BLaER1 (cell line): ENCODE measurements at regions not wholly inside any gene's neighbourhood (a gene's known extent, or its start where the extent isn't known, plus 50 kb on each side); places are given as distances from the start of the nearest gene placed in this dataset.
A peak's percentile ranks its signal among the peaks of the same experiment; 100 is the strongest.

ENCODE experiments used
- H3K27ac ChIP-seq: shearing (Covaris generic); formaldehyde crosslinking; 2 replicates; pipeline ENCODE4 v1.8.1; 2022
- H3K27me3 ChIP-seq: shearing (Covaris generic); formaldehyde crosslinking; 2 replicates; pipeline ENCODE4 v1.8.1; 2022
- H3K36me3 ChIP-seq: shearing (Covaris generic); formaldehyde crosslinking; 2 replicates; pipeline ENCODE4 v1.8.1; 2022
- H3K4me1 ChIP-seq: shearing (Covaris generic); formaldehyde crosslinking; 2 replicates; pipeline ENCODE4 v1.8.1; 2022
- H3K4me2 ChIP-seq: shearing (Covaris generic); formaldehyde crosslinking; 2 replicates; pipeline ENCODE4 v1.8.1; 2022
- H3K4me3 ChIP-seq: shearing (Covaris generic); formaldehyde crosslinking; 2 replicates; pipeline ENCODE4 v1.8.1; 2022
- H3K9ac ChIP-seq: shearing (Covaris generic); formaldehyde crosslinking; 2 replicates; pipeline ENCODE4 v1.8.1; 2022
- H3K9me3 ChIP-seq: shearing (Covaris generic); formaldehyde crosslinking; 2 replicates; pipeline ENCODE4 v1.8.1; 2022
- H4K20me1 ChIP-seq: shearing (Covaris generic); formaldehyde crosslinking; 2 replicates; pipeline ENCODE4 v1.8.1; 2022
- Cebpa-rat ChIP-seq: shearing (Covaris generic); IDR thresholded peaks from 2 replicates; pipeline ENCODE4 v1.8.1; 2022

GRCh38 chr15:45780352-45780751 is 145.5 kb downstream of the SQOR start:
- no peaks in the 10 kb centered on the region for H4K20me1 ChIP-seq
- H3K36me3 ChIP-seq, result no peaks in the 10 kb centered on the region
- no peaks in the 10 kb centered on the region for H3K27me3 ChIP-seq
- H3K4me3 ChIP-seq, result no peak overlapping the region
- H3K9ac ChIP-seq, result no peak overlapping the region
- no peak overlapping the region for H3K4me2 ChIP-seq
- no peak for TF ChIP-seq Cebpa-rat
- no peak overlapping the region for H3K27ac ChIP-seq
- H3K9me3 ChIP-seq, result no peaks in the 10 kb centered on the region
- H3K4me1 ChIP-seq, result no peaks in the 10 kb centered on the region

- Histone ChIP-seq H3K9me3 (no peaks in the 10 kb centered on the region), H3K9ac (no peak overlapping the region), H3K4me2 (no peak overlapping the region), H3K36me3 (no peaks in the 10 kb centered on the region), H3K27me3 (no peaks in the 10 kb centered on the region), H3K4me1 (no peaks in the 10 kb centered on the region), H3K4me3 (no peak overlapping the region), H4K20me1 (no peaks in the 10 kb centered on the region), H3K27ac (no peak overlapping the region)
- no peak for TF ChIP-seq Cebpa-rat
Measured at GRCh38 chr15:45784656-45785055, 149.8 kb downstream of the SQOR start.

- Histone ChIP-seq H3K9me3 (no peaks in the 10 kb centered on the region), H3K4me2 (no peak overlapping the region), H3K4me3 (no peak overlapping the region), H3K27me3 (no peaks in the 10 kb centered on the region), H3K9ac (no peak overlapping the region), H4K20me1 (no peaks in the 10 kb centered on the region), H3K36me3 (no peaks in the 10 kb centered on the region), H3K27ac (no peak overlapping the region), H3K4me1 (no peaks in the 10 kb centered on the region)
- no peak for TF ChIP-seq Cebpa-rat
Measured at GRCh38 chr15:45785897-45786296, 151.1 kb downstream of the SQOR start.

DNA sequence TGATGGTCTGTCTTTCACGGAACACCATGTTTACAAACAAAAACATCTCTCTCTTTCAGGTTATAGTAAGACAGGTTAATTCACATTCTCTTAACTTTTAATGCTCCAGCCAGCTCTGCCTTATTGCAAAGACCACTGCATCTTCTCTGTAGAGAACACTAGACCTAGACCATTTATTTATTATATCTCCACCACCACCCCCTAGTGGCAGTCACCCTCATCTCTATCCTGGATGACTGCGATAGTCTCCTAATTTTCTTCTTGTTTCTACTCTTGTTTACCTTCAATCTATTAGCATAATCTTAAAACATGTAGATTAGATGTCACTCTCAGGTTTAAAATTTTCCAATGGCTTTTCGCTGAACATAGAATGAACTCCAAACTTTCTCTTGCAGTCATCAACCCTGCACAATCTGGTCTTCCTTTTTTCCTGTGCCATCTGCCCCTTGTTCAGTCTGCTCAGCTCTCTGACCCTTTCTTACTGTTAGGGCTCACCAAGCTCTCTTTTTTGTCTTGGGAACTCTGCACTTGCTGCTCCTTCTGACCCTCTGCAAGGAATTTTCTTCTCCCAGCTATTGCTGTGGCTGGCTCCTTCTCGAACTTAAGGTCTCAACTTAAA is 155.6 kb downstream of the SQOR start:
- no peak overlapping the region for H3K4me3 ChIP-seq
- H3K4me1 ChIP-seq, result no peaks in the 10 kb centered on the region; the same call in 1 of the 2 replicates
- TF ChIP-seq Cebpa-rat, result no peak
- no peaks in the 10 kb centered on the region for H3K27me3 ChIP-seq
- no peaks in the 10 kb centered on the region for H3K9me3 ChIP-seq
- no peak overlapping the region for H3K27ac ChIP-seq
- no peak overlapping the region for H3K4me2 ChIP-seq
- H4K20me1 ChIP-seq, result no peaks in the 10 kb centered on the region
- no peak overlapping the region for H3K9ac ChIP-seq
- H3K36me3 ChIP-seq, result no peaks in the 10 kb centered on the region

- no peaks in the 10 kb centered on the region for H3K36me3 ChIP-seq
- H3K9ac ChIP-seq, result no peak overlapping the region
- H4K20me1 ChIP-seq, result no peaks in the 10 kb centered on the region
- H3K4me2 ChIP-seq, result no peak overlapping the region
- TF ChIP-seq Cebpa-rat, result no peak
- H3K4me1 ChIP-seq, result peaks cover 5% of the 10 kb centered on the region; the same call in 1 of the 2 replicates
- H3K27me3 ChIP-seq, result no peaks in the 10 kb centered on the region
- no peaks in the 10 kb centered on the region for H3K9me3 ChIP-seq
- no peak overlapping the region for H3K27ac ChIP-seq
- no peak overlapping the region for H3K4me3 ChIP-seq
Measured at GRCh38 chr15:45794304-45794703, 159.5 kb downstream of the SQOR start.

DNA sequence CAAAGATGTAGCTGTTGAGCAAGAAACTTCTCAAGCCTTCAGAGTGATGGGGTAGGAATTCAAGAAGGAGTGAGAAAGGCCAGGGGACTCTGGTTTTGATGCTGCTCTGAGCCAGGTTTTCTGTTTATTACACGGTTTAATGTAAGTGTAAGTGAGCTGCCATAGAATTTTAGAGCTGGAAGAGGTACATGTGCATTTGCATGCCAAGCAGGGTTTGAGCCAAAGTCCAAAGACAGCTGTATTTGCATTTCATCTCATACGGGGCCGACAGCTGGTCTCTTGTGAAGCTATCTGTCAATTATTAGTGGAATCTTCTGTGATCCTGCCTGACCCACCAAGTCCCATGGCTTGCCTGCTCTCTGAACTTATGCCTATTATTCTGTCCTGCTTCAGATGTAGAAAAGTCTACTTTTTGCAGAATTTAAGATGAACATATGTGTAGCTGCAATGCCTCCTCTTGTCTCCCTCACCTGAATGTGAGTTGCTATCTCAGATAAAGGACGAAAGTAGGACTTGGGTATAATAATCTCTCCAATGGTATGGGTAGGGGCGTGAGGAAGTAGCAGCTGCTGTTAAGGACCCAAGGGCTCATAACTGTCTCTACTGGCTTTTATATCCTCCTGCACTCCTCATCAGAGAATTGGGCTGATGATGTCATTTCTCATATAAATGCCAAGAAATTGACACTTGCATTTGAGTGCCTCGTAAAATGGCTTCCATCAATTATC is 160.0 kb downstream of the SQOR start:
- Histone ChIP-seq H3K27me3 (no peaks in the 10 kb centered on the region), H3K36me3 (no peaks in the 10 kb centered on the region), H4K20me1 (no peaks in the 10 kb centered on the region), H3K9me3 (no peaks in the 10 kb centered on the region), H3K4me2 (no peak overlapping the region), H3K4me1 (peaks cover 10% of the 10 kb centered on the region; the same call in 1 of the 2 replicates), H3K4me3 (no peak overlapping the region), H3K27ac (no peak overlapping the region), H3K9ac (no peak overlapping the region)
- TF ChIP-seq Cebpa-rat, result no peak

DNA sequence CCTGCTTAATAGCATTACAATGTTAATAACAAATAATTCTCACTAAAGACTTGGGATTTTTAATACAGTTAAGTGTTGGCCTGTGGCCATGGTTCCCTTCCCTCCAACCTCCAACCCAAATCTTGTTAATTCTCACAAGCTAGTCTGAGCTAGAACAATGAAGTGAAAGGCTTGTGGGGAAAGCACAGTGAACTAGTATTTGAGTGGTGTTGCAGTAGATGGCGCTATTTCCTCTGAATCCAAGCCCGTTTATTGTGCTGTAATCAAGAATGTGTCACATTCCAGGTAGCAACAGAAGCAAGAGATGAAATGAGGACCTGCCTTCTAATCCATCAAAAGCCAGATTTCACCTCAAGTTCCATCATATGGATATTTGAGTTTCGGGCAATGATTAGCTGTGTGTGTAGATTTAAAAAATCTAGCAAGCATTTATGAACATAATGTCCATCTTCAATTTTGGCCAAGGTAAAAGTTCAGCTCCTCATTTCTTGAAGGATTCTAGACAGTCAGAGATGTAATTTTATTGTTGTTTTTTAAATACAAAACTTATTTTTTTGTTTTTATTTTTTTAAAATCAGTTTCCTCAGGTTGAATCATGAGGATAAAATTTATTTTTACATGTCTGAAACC is 160.7 kb downstream of the SQOR start:
- Histone ChIP-seq H3K4me2 (no peak overlapping the region), H3K27me3 (no peaks in the 10 kb centered on the region), H3K27ac (no peak overlapping the region), H3K36me3 (no peaks in the 10 kb centered on the region), H3K4me3 (no peak overlapping the region), H3K9ac (no peak overlapping the region), H3K4me1 (peaks cover 10% of the 10 kb centered on the region; the same call in 1 of the 2 replicates), H4K20me1 (no peaks in the 10 kb centered on the region), H3K9me3 (no peaks in the 10 kb centered on the region)
- TF ChIP-seq Cebpa-rat, result no peak

DNA sequence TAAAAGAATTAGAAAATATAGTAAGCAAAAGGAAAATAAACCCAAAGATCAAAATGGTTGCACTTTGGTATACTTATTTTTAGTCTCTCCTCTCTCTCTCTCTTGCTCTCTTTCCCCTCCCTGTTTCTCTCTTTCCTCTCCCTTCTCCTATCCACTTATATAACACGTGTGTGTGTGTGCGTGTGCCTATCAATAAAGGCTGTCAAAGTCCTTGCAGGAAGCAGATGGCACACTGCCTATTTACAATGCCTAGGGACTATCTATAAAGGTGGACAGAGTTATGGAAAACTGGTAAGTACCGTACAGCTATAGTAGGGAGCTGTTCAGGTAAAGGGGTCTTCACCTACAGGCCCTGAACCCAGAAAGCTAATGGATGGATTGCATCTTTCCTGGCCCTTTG is 161.6 kb downstream of the SQOR start:
- no peaks in the 10 kb centered on the region for H4K20me1 ChIP-seq
- no peak overlapping the region for H3K27ac ChIP-seq

GRCh38 chr15:45799508-45799907 is 164.7 kb downstream of the SQOR start:
- Histone ChIP-seq H3K9ac (no peak overlapping the region), H3K36me3 (no peaks in the 10 kb centered on the region), H3K27me3 (no peaks in the 10 kb centered on the region), H3K9me3 (no peaks in the 10 kb centered on the region), H3K27ac (no peak overlapping the region), H3K4me3 (no peak overlapping the region), H4K20me1 (no peaks in the 10 kb centered on the region), H3K4me1 (peaks cover 17% of the 10 kb centered on the region; the same call in 1 of the 2 replicates), H3K4me2 (peak overlapping the region; percentile 4; the same call in 1 of the 2 replicates)
- no peak for TF ChIP-seq Cebpa-rat

More for the DNA sequence above, 161.6 kb downstream of the SQOR start:
- H3K9me3 ChIP-seq, result no peaks in the 10 kb centered on the region
- TF ChIP-seq Cebpa-rat, result no peak
- H3K4me1 ChIP-seq, result peaks cover 10% of the 10 kb centered on the region; the same call in 1 of the 2 replicates
- no peak overlapping the region for H3K4me2 ChIP-seq
- H3K9ac ChIP-seq, result no peak overlapping the region
- H3K4me3 ChIP-seq, result no peak overlapping the region
- H3K36me3 ChIP-seq, result no peaks in the 10 kb centered on the region
- no peaks in the 10 kb centered on the region for H3K27me3 ChIP-seq

DNA sequence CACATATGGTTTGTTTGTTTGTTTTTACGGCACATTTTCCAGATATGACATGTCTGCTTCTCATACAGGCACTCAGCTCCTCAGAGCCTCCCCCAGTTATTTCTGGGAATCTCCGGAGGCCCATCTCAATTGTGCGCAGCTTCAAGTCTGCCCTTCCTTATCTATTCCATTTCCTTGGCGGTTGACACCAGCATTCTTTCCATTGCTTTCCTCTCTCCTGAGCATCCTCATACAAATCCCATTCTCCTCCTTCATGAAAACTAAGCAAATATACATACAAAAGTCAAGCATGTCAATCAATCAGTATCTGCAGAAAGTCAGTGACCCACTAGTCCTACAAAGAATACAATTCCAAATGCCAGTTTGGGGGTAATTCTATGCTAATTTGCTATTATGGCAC is 166.7 kb downstream of the SQOR start:
- Histone ChIP-seq H3K27ac (no peak overlapping the region), H3K27me3 (no peaks in the 10 kb centered on the region), H4K20me1 (no peaks in the 10 kb centered on the region), H3K4me1 (peaks cover 17% of the 10 kb centered on the region; the same call in 1 of the 2 replicates), H3K4me2 (no peak overlapping the region), H3K4me3 (no peak overlapping the region), H3K9ac (no peak overlapping the region), H3K36me3 (no peaks in the 10 kb centered on the region), H3K9me3 (no peaks in the 10 kb centered on the region)
- no peak for TF ChIP-seq Cebpa-rat
